HG02852 (cell line): ENCODE measurements at regions not wholly inside any gene's neighbourhood (a gene's known extent, or its start where the extent isn't known, plus 50 kb on each side); places are given as distances from the start of the nearest gene placed in this dataset.
"Not testable (repeated sequence)": the region's sequence is repeated elsewhere in the genome, so short reads cannot be mapped to it uniquely, and the experiment has no call there.

Experiments
- ATAC-seq: cut with Tn5 transposase; IDR thresholded peaks from one replicate; pipeline ENCODE4 v1.9.1; 2021; ENCODE audit warnings: mild to moderate bottlenecking, moderate library complexity; ENCODE audit not compliant: unreplicated experiment

- ATAC-seq: no peak
Measured at GRCh38 chr2:226483143-226483542, 316.5 kb downstream of the IRS1 start.

DNA sequence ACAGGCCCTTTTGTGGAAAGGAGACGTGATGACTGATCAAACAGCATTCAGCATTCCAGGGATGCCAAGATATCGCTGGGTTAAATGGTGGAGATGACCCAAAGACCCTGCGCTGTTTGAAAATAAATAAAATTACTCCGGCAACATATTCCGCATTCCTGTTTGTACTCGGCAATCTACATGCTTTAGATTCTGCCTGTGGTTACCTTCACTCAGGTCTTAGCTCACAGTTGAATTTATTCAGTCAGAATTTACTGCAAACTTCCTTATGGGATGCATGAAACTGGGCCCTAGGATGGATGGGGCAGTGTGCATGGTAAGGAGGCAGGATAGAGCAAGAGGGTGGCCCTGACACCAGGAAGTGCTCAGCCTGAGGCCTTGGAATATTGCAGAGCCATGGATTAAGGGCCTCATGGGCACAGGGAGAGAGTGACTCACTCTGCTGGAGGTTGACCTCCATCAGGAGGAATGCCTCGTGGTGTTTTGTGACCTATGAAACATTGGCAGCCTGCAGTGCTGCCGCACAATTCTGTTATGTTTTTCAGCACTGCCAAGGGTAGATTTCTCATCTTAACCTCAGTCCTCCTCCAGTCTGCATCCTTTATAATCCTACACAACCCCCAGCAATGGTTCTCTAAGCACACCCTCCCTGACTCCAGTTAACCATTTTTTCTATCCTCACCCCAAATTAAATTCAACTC is 321.4 kb downstream of the IRS1 start:
- ATAC-seq: no peak

DNA sequence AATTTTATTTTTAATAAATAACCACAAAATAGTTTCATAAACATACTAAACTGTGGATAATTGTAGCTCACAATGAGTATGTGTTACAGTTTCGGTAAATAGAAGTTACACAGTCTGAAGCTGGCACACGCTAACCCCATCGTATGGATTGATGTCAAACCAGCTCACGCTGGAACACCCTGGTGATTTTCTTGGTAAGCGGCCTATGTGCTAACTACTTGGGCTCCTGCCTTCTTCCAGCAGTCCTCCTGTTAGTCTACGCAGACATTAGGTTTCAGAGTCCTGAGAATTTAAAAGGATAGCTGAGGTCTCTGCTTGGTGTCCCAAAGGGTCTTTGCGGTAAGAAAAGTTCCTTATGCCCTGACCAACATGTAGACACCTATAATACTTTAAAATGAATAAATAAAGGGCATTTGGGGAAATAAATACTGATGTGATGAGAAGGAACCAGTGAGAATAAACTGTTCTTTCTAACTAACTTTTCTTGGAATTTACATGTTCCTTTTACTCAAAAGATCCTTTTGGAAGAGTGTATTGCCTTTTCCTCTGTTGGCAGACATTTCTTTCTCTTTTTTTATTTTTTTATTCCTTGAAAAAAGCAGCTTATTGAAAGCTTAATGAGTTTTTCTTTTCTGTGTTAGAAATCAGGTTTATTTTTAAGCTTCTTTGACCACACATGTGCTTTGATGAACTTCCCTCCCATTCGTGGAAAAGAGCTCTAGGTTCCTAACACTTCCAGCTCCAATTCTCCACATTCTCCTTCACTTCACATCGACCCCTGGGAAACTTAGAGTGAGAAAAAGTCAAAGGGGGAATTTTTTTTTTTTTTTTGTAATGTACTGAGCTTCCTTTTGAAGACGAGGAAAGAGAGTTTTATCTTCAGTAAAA is 322.2 kb downstream of the IRS1 start:
- ATAC-seq: no peak

DNA sequence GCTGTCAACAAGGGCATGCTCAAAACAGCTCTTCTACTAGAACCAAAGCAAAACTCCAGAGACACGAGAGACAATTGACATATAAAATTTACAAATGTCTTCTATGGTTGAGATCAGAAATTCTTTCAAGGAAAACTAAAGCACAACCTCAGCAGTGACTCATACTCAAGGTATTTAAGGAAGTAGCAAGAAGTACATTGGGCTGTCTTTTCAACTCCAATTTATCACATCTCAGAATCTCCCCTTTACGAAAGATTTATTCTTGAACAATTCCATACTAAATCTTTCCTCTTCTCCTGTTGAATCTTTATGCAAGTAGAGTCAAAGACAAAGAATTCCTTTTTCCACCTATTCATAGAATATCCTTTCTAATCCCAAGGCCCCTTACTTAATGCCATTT is 324.0 kb downstream of the IRS1 start:
- no peak for ATAC-seq

DNA sequence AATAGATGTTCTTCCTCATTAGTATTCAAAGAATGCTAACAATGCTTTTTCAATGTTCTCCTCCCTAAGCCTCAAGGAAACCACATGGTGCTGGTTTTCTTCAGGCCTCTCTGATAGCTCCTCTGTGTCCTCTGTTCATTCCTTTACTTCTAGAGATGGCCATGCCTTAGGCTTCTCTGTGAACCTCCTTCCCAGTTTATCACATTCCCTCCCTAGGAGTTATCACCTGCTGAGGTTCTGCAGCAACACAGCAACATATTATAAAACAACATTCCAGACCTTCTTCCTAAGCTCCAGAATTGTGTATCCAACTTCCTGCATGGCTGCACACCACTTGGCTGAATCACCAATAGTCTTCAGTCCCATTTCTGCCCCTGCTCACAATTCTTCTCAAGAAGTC is 325.5 kb downstream of the IRS1 start:
- no peak for ATAC-seq

DNA sequence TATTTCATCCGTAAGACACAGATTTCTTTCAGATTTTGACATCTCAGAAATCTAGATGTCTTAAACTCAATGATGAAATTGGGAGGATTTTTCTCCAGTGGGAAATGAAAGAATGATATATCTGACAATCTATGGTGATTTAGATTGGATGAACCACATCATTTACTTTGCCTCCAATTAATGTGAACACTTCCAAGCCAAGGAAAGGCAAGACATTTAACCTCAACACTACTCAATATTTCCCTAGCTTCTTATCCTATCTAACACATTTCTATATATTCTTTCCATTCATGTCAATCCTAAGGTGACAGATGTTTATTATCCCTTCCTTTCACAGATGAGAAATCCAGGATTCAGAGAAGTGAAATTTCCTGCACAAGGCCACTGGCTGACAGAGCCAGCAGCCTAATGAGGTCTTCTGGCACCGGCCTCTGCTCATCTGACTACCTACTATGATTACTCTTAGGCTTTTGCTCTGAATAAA is 327.6 kb downstream of the IRS1 start:
- ATAC-seq: no peak

DNA sequence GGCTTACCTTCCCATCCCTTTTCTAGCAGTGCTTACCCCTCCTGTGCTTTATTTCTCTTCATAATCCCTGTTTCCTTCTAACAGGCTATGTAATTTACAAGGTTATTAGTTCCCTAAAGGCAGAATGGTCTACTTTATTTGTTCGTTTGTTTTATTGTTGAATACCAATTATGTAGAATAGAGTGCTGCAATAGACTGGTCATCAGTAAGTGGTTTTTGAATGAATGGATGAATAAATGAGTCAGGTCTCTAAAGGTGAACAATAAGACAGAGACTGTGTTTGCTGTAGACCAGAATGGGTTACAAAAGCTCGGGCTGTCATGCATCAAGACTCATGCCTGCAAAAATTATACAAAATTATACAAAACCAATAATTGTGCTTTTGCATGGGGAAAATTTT is 332.0 kb downstream of the IRS1 start:
- ATAC-seq: no peak

GRCh38 chr2:226467221-226467620 is 332.4 kb downstream of the IRS1 start:
- ATAC-seq: no peak

- ATAC-seq: no peak
Measured at GRCh38 chr2:226466589-226466988, 333.0 kb downstream of the IRS1 start.

DNA sequence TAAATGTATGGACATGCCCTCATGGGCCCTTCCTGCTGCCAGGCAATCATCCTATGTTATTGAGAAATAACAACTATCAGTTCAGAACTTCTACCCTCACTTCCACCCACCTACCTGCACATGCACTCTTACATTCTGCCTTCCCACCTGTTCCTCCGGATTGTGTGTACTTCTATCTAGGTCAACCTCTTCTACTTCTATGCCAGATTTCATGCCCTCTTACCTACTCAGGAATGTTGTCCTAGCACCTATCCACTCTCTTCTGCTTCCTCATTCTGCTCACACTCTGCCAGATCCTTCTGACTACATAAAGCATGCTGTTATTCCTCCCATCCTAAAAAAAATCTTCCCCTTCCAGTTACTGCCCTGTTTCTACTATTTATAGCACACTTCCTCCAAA is 333.5 kb downstream of the IRS1 start:
- ATAC-seq: no peak

DNA sequence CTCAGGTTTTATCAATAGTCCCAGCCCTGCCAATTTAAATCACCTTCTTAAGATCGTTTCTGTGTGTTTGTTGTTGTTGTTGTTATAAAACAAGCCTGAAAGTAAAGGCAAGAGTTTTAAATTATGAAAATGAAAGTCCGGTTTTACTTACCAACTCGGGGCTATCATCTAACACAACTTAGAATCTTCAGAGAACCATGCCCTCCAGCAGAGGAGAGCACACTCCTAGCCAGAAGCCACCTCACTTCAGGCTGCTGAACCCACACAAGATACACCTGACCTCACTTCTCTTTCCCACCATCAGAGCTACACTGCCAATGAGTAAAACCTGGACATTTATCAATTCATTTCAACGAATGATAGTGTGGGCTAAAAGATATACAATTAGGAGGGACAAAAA is 335.2 kb downstream of the IRS1 start:
- ATAC-seq: no peak

DNA sequence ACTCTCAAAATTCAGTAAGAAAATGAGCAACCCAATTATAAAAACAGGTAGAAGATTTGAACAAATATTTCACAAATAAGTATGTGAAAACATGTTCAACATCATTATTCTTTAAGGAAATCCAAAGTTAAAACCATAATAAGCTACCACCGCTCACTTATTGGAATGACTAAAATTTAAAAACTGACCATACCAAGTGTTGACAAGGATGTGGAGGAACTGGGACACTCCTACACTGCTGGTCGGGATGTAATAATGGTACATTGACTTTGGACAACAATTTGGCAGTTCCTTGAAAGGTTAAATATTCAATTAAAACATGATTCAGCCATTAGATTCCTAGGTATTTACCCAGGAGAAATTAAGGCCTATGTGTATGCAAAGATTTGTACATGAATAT is 336.5 kb downstream of the IRS1 start:
- ATAC-seq: no peak

DNA sequence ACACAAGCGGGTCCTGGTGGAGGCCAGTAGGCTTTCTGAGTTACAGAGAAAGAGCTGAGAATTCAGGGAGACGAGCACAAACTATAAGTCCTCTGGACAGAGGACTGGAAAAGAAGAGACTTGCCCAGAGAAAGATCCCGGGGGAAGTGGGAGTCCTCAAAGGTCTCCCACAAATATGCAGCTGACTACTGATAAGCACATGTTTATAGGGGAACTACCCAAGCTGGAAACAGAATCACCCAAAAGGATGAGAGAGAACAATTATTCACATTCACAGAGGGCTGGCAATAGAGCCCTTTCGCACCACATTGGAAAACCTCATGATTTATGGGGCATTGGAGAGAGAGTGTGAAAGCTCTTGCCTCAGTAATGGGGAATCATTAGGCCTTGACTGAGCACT is 337.6 kb downstream of the IRS1 start:
- ATAC-seq: no peak

DNA sequence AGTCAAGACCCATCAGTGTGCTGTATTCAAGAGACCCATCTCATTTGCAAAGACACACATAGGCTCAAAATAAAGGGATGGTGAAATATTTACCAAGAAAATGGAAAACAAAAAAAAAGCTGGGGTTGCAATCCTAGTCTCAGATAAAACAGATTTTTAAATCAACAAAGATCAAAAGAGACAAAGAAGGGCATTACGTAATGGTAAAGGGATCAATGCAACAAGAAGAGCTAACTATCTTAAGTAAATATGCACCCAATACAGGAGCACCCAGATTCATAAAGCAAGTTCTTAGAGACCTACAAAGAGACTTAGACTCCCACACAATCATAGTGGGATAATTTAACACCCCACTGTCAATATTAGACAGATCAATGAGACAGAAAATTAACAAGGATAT is 343.5 kb downstream of the IRS1 start:
- ATAC-seq: not testable (repeated sequence)

- no peak for ATAC-seq
Measured at GRCh38 chr2:226452768-226453167, 346.9 kb downstream of the IRS1 start.

DNA sequence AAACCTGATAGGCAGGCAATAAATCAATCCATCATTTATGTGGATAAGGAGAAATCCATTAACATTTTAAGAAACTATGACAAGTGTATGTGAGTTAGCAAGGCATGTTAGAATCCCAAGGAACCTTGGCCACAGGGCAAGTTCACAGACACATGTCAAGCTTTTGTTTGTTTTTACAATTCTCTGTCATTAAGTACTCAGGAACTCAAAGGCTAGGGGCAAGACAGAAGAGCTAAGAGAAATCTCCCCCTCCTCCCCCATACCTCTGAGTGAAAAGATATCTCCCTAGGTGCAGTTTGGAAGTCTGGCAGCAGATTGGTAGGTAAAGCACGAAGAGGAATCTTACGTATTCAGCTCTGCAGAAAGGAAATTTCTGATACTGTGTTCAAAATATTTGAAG is 348.1 kb downstream of the IRS1 start:
- no peak for ATAC-seq

DNA sequence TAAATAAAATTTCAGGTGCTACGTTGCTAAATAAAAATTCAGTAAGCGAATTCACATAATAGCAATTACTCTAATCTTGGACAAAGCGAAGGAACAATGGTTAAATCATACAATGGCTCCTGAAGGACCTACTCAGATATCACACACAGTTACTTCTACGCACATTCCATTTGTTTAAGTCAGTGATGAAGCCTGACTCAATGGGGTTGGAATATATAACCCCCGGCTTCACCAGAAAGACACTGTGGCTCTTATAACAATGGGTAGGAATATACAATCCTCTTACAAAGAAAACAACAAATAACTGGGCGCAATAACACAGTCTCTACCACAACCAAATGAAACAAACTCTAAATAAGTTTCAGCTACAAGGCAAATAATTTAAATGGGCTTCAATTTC is 349.5 kb downstream of the IRS1 start:
- no peak for ATAC-seq

DNA sequence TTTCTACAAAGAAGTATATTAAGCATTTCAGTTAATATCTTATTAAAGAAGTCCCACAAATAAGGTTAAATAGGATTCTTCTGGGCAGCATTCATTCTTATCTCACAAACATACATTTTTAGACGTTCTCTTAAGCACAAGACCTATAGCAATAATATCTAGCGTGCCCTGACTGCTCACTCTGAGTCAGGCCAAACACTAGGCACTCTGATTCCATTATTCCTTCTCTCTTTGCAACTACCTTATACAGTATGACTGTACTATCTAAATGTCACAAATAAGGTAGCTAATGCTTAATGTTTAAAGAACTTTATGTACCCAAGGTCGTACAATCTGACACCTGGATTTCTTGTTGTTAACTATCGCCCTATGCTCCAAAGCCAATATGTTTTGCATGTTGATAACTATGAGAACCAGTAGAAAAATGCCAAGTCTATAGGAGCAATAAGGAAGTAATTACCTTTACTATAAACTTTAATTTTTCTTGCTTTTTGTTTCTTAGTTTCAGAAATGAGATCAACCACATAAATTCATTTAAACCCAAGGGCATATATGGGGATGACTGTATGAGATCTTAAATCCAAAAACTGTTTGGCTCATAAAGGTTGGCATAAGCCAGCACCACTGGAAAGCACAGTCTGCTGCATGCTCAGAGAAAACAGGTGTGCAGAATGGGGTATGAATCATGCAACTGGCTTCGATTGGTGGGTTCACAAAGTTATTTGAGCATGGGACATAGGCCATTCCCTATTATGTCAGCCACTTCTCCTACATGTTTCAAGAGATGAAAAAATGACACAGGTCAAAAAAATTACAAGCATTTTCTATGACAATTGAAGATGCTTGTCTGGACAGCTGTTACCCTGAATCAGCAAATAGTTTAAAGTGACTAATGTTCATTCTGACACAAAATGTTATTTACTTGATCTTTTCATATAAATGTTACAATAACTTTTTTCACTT is 352.0 kb downstream of the IRS1 start:
- no peak for ATAC-seq

- ATAC-seq: no peak
Measured at GRCh38 chr2:226446406-226447001, 353.1 kb downstream of the IRS1 start.

GRCh38 chr2:226445216-226445861 is 354.3 kb downstream of the IRS1 start:
- no peak for ATAC-seq
